HG03066 (cell line): ENCODE measurements at regions not wholly inside any gene's neighbourhood (a gene's known extent, or its start where the extent isn't known, plus 50 kb on each side); places are given as distances from the start of the nearest gene placed in this dataset.
"Not testable (repeated sequence)": the region's sequence is repeated elsewhere in the genome, so short reads cannot be mapped to it uniquely, and the experiment has no call there.

Experiments used
- ATAC-seq: cut with Tn5 transposase; IDR thresholded peaks from one replicate; pipeline ENCODE4 v1.9.1; 2021; ENCODE audit warnings: low read depth; ENCODE audit not compliant: unreplicated experiment

DNA sequence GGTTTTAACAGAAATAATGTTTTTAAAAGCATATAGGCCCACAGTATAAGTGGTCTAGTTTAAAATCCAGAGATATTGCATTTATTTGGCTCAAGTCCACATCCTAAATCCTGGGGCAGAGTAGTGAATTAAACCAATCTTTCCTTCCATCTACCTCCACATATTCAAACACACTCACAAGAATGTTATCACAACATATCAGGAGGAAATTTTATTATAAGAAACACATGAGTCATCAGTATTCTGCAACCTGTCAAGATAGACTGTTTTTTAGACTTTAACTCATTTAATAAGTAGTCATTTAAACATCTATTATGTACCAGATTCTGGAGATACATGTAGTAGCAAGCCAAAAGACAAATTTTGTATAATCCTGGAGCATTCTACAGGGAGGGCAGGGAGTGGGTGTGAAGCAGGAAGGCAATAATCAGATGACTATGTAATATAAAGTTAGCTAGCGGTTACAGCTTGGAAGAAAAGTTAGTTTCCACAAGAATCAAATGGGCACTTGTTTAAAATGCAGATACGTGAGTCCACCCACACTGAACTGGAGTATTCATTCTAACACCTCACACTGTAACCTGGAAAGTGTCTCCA is 187.3 kb upstream of the PIK3R1 start:
- no peak for ATAC-seq

DNA sequence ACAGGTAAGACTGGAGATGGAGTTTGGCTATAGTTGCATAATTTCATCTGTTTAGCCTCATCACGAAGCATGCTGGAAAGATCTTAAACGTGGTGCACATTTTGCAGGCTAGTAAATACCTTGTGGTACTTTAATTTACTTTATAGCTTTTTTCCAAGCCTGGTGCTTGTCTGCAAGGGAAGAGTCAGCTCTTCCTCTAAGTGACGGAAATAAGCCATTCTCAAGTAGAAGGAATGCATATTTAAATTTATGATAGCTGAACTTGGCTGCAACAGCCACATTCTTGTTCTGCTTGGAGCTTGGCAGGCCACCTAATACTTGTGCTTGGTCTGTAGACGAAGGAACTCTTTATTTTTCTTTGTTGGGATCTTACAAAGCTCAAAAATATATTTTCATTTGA is 188.0 kb upstream of the PIK3R1 start:
- ATAC-seq: no peak

DNA sequence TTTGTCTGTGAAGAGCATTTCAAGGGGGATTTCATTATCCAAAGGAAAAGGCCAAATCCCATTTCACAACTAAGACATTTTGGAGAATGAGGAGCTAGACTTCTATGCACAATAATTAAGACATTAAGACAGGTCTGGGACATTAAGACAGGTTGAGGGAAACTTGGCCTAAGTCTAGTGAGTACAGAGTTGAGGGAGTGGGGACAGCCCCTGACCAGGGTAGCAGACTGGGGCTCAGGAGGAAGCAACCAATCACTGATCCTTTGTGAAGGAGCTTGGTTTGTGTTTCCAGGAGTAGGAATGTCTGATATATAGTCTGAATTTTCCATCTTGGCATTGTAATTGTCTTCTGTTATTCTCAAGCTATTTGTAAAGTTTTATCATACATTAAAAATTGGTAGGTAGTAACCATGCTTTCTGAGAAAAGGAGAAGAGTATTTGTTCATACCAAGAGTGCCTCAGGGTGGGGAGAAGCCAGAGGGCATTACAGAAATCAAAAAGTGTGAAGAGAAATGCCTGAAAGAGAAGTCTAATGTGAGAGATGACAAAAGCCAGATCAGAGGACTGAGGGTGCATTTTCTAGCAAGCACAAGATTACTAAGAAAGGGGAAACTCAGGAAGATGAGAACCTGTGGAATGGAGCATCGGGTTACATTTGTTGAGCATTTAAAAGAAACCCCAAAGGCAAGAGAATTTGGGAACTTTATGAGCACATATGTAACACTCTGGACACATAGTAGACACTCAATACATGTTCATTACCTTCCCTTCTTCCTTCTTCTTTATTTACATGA is 189.3 kb upstream of the PIK3R1 start:
- ATAC-seq: no peak

DNA sequence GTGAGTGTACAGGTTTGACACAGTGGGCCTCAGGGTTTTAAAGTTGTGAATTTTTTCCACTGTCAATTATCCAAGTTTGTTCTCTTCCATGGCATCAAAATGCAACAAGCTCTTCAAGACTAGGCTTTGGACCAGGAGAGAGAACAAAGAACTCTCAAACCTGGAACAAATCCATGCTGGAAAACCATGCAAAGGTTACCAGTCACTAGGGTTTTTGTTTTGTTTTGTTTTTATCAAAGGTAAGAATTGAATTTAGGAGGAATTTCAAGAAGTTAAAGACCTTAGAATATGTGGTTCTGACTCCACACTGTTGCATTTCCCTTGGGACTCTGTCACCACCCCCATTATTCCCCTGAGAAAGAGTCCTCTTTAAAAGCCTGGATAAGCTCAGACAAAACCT is 191.1 kb upstream of the PIK3R1 start:
- no peak for ATAC-seq

DNA sequence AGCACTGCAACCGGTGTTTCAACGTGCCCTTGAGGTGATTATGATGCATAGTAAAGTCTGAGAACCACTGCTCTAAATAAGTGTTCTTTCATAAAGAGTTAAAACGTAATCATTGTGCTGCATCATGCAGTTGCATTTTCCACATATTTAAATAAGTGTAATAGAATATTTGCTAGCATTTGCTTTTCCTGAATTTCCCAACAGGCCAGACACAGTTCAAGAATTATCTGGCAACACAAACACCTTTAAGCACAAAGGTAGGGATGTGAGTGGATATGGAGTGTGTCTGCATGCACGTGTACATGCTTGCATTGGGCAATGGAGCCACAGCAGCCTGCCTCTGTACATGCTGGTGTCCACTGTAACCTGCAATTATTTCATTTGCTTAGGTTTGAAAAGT is 193.6 kb upstream of the PIK3R1 start:
- ATAC-seq: no peak

DNA sequence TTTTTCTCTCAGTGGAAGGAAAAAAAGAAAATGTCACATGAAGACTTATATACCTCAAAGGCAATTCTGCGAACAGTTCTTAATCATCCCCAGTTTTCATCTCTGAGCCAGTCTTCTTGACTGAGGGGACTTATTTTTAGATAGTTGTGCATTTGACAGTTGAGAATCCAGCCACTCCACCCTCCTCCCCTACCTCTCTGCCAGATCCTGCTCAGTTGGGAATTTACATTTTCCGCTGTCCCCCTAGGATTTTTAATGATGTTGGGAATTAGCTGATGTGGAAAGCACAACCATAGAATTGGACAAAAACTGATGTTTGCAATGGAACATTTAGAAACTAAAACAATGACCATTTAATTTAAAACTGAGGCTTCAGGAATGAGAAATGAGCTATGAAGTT is 194.3 kb upstream of the PIK3R1 start:
- no peak for ATAC-seq

DNA sequence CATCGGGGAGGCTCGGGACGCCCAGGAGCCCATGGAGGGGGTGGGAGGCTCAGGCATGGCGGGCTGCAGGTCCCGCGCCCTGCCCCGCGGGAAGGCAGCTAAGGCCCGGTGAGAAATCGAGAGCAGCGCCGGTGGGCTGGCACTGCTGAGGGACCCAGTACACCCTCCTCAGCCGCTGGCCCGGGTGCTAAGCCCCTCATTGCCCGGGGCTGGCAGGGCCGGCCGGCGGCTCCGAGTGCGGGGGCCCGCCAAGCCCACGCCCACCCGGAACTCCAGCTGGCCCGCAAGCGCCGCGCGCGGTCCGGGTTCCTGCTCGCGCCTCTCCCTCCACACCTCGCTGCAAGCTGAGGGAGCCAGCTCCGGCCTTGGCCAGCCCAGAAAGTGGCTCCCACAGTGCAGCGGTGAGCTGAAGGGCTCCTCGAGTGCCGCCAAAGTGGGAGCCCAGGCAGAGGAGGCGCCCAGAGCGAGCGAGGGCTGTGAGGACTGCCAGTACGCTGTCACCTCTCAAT is 195.0 kb upstream of the PIK3R1 start:
- not testable (repeated sequence) for ATAC-seq

DNA sequence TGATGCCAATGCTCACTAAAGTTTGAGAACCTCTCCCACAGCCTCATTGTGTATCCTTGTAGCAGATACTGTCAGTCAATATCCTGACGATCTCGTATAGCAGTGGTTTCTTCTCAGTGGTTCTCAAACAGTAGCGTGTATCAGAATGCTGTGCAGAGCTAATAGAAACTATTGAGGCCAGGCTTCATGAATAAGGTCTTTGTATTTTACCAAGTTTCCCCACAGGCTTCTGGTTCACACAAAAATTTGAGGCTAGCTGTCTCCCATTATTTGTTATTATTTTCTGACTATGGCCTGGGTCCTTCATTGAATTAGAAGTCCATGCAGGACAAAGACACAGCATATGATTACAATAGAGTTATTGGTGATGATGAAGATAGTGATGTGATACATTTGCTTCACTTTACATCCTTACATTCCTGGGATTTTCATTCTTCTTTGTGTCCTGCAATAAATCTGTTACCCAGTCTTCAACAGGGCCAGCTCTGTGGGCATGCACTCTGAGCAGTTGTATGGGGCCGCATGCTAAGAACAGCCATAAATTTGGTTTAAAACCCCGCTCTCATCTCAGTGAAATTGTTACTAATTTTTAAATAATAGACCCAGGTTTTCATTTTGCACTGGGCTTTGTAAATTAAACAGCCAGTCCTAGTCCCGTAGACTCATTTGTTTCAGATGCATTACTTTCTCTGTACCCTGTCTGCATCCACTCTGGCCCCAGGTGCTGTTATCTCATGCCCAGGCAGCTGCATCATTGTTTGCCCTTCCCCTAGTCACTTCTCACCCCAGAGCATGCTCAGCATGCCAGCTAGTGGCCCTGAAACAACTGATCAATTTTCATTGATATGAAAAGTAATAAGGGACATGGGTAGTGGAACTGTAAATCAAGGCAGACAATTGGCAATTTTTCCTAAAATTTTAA is 199.9 kb upstream of the PIK3R1 start:
- no peak for ATAC-seq

DNA sequence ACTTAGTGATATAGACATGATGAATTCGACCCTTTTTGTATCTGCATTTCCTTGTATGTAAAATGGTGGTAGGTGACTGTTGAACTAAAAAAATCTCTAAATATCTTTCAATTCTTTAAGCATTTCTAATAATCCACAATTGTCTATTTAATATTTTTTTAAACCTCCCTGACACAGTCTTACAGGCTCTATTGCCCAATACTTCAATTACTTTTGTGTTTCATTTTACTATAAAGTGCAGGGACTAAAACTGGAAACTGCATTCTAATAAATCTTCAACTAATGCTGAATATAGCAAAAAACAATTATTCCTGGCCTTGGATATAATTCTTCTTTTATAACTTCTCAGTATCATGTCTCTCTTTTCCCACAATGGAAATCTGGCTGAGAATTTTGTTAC is 202.7 kb upstream of the PIK3R1 start:
- ATAC-seq: no peak

DNA sequence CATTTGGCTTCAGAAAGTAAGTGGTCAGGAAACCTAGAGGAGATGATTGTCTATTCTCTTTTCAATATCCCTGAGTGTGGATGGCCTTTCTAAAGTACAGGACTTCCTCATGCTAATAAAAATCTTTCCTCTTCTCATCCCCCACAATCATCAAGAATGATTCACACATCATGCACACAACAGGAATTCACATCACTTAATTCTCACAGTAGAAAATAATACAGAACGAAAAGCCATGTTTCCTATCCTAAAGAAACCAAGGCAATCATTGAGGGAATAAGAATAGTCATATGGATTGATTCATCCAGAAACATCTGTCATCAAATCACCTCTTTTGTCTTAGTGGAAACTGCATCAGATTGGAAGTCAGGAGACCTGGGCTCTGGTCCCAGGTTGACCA is 203.1 kb upstream of the PIK3R1 start:
- no peak for ATAC-seq

DNA sequence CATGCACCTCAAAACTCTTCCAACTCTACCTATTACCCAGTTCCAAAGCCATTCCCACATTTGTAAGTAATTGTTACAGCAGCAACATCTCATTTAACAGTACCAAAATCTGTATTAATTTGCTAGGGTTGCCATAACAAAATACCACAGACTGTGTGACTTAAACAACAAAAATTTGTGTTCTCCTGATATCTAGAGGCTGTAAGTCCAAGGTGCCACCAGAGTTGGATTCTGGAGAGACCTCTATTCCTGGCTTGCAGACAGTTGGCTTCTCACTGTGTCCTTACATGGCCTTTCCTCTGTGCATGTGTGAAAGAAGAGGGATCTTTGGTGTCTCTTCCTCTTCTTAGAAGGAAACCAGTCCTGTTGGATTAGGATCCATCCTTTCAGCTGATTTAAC is 203.8 kb upstream of the PIK3R1 start:
- ATAC-seq: no peak

DNA sequence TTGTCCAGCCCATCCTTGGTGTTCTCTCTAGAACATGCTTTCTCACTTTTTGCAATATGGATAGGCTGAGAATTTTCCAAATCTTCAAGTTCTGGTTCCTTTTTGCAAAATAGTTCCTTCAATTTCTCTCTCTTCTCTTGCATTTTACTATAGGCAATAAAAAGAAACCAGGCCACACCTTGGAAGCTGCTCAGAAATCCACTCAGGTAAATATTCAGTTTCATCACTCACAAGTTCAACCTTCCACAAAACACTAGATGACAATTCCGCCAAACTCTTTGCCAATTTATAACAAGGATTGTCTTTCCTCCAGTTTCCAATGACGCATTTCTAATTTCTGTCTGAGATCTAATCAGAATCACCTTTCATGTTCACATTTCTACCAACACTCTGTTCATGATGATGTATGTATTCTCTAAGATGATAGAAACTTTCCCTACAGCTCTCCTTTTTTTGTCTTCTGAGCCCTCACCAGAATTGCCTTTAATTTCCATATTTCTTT is 204.2 kb upstream of the PIK3R1 start:
- ATAC-seq: no peak

DNA sequence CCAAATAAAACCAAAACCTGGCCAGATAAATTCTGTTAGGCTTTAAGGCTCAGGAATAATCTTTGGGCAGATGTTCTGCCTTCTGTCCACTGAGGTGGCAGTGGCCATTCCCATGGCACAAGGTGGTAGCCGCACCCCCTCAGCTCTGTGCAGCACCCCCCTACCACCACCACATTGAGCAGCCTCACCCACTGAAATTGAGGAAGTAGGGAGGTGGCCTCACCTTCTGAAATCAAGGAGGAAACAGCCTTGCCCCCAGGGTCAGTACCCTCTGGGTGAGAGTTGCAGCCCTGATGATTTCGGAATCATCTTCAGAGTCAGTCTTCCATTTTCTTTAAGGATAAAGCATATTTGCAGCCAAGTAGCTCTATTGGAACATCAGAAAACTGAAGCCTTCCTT is 204.8 kb upstream of the PIK3R1 start:
- no peak for ATAC-seq

DNA sequence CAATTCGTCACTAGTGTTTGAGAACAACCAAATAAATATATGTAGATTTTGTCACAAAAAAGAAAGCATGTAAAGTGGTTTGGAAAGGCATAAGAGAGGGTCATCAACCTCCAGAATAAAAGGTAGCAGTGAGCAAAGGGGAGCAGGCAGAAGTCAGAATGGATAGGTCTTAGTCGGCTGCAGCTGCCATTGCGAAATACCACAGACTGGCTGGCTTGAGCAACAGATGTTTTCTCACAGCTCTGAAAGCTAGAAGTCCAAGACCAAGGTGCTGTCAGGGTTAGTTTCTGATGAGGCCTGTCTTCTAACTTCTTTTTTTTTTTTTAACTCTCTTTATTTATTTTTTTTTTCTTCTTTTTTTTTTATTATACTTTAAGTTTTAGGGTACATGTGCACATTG is 208.1 kb upstream of the PIK3R1 start:
- ATAC-seq: no peak

DNA sequence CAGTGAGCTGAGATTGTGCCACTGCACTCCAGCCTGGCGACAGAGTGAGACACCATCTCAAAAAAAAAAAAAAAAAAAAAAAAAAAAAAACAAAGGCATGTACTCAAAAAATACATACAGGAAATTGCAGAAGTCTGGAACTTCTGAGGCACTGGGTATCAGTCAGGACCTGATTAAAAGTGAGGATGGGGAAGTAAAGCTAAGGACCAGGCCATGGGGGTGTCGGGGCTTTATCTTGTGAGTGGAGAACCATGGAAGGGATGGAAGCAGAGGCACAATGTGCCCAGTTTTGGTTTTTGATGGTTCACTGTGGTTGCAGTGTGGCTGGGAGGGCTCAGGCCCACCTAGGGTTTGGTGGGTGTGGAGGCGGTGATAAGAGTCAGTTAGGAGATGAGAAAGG is 212.7 kb upstream of the PIK3R1 start:
- ATAC-seq: no peak

DNA sequence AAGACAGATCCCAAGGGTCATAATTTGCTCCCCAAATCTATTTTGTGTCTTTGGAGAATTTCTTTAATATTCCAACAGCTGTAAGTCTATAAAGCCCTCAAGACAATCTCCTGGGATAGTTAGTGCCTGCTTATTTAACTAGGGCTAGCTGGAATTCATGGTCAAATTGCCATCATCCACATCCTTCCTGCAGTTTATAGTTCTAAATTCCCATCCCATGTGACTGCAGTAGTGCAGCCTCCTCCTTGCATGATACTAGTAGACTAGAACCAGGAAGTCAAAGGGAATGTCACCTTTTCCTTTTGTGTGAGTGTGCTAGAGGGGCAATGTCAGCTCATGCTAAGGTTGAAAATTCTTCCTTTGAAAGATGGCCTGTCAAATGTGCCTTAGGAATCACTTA is 214.8 kb upstream of the PIK3R1 start:
- ATAC-seq: no peak

DNA sequence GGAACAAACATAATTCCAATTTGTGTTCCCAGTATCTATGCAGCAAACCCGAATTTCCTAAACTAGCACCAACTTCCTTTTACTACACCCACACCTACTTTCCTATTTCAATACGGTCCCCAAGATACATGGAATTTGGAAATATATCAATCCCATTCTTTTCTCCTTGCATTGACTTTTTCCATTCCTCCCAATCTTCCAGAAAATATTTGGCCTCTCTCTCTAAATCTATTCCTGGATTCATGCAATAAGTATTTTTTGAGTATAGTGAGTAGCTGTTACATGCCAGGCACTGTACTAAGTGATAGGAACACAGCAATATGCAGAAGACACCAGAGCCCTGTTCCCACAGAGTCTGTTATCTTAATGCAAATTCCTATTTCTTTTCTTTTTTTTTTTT is 216.2 kb upstream of the PIK3R1 start:
- no peak for ATAC-seq

DNA sequence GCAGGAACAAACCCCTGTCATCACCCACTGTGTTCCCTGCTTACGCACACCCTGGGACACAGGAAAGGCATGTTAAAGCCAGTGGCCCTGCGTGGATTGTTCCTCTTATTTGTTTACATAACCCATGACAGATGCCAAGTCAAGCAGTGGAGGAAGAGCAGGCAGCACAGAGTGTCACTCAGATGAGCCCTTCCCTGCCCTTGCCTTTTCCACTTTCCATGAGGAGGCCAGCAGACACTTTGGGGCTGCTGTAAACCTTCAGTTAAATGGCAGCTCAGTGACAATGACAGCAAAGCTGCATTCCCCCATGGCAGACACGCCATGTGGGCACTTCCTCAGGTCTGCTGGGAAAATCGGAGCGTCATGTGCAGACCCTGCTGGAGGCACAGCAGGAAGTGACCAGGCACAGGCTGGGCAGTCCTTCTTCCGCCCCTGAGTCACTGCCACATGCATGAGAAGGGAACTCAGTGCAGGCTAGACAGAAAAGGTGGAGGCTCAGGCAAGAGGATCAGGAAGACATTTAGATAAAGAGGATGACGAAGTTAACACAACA is 216.8 kb upstream of the PIK3R1 start:
- no peak for ATAC-seq

DNA sequence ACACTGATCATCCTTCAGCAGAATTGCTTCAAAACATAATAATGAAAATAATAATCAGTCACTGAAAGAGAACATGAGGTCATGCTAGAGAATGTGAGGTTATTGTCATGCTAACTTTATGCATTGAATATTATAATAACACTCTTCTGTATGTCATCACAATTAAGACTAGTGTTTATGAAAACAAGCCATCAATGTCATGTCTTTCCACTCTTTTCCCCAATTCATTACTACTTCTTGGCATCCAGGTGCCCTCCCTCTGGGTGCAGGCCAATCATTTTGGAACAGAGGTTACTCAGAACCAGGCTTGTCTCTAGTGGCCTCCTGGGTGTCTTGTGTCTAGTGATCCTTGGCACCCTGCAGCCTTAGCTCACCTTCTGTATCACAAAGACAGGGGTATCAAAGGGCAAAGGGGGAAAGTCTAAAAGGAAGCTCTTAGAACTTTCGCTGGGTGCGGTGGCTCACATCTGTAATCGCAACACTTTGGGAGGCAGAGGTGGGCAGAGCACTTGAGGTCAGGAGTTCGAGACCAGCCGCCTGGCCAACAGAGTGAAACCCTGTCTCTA is 217.6 kb upstream of the PIK3R1 start:
- ATAC-seq: no peak

DNA sequence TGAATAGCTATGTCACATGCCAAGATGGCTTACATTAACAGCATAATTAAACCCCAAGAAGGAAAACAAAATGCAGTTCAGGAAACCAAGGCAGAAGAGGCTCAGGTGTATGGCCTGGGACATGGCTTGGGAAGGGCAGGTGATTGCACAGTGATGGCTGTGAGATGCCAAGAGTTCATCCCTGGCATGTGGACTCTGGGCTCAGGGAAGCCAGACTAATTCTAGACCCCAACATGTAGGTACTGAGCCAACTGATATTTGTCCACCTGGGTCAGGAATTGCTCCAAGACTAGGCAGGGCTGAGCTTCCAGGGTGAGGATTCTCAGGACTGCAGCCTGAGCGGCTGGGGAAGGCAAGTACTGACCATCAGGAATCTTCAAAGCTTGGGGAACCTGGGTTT is 218.4 kb upstream of the PIK3R1 start:
- no peak for ATAC-seq
